H1 (cell line): ENCODE measurements at regions not wholly inside any gene's neighbourhood (a gene's known extent, or its start where the extent isn't known, plus 50 kb on each side); places are given as distances from the start of the nearest gene placed in this dataset.

Source experiments
- CTCF ChIA-PET: fragments of 300-600 bp; sonication (Branson Sonifier 250); formaldehyde crosslinking; loops from one replicate; lab custom pipeline; 2021; ENCODE audit not compliant: partially characterized antibody; lab: Charles Lee
- POLR2A ChIA-PET: fragments of 300-600 bp; sonication (Branson Sonifier 250); formaldehyde crosslinking; loops from one replicate; lab custom pipeline; 2021; ENCODE audit warnings: inconsistent platforms; ENCODE audit not compliant: partially characterized antibody; lab: Charles Lee
- DNase-seq, 2 experiments: peaks; one replicate each; pipeline versions ENCODE4 v3.0.0 to v3.0.0-alpha.2; 2010 to 2022; ENCODE audit warnings: low spot score in 2 of 2, low read depth in 1 of 2, mixed read lengths in 1 of 2
- FAIRE-seq: peaks from 2 replicates; lab custom pipeline; 2011; peaks lifted over from hg19 to GRCh38; lab: Jason Lieb, UNC
- H2AFZ ChIP-seq: 2 replicates; pipeline ENCODE4 v1.8.1; 2012; ENCODE audit warnings: low read length, inconsistent platforms
- H2AK5ac ChIP-seq: 2 replicates; pipeline ENCODE4 v1.6.1; 2013; ENCODE audit warnings: low read depth, low read length
- H2BK120ac ChIP-seq: replicated peaks from 2 replicates; pipeline ENCODE3; 2013; ENCODE audit warnings: low read depth, low read length, inconsistent platforms
- H2BK12ac ChIP-seq: 2 replicates; pipeline ENCODE4 v1.6.1; 2013; ENCODE audit warnings: low read depth, low read length
- H2BK15ac ChIP-seq: 2 replicates; pipeline ENCODE4 v1.6.1; 2013; ENCODE audit warnings: low read length
- H2BK20ac ChIP-seq: 2 replicates; pipeline ENCODE4 v1.6.1; 2013; ENCODE audit warnings: low read length
- H2BK5ac ChIP-seq: 2 replicates; pipeline ENCODE4 v1.6.1; 2013; ENCODE audit warnings: low read depth, low read length
- H3K14ac ChIP-seq: 2 replicates; pipeline ENCODE4 v1.6.1; 2013; ENCODE audit warnings: inconsistent platforms; ENCODE audit not compliant: insufficient read length
- H3K18ac ChIP-seq: 2 replicates; pipeline ENCODE4 v1.6.1; 2013; ENCODE audit warnings: low read length; ENCODE audit errors: extremely low read depth
- H3K23ac ChIP-seq: 2 replicates; pipeline ENCODE4 v1.6.1; 2013; ENCODE audit warnings: inconsistent platforms; ENCODE audit not compliant: insufficient read length
- H3K23me2 ChIP-seq: 2 replicates; pipeline ENCODE4 v1.6.1; 2013; ENCODE audit warnings: low read depth, low read length
- H3K27ac ChIP-seq: 2 replicates; pipeline ENCODE4 v1.6.1; 2011; ENCODE audit warnings: low read depth, low read length, inconsistent platforms
- H3K27me3 ChIP-seq, 4 experiments: replicated peaks in 1 of 4; 1 replicate in 1 of 4; 2 replicates in 3 of 4; pipeline versions ENCODE4 v1.6.1 to v1.8.1; 2011 to 2013; ENCODE audit warnings: low read length in 3 of 4, mild to moderate bottlenecking in 3 of 4, inconsistent platforms in 2 of 4, mixed read lengths in 2 of 4, moderate library complexity in 1 of 4; ENCODE audit not compliant: control insufficient read depth in 3 of 4, insufficient read depth in 3 of 4; ENCODE audit errors: extremely low read depth in 1 of 4
- H3K36me3 ChIP-seq, 4 experiments: 2 replicates each; pipeline versions ENCODE4 v1.6.1 to v1.8.1; 2011 to 2013; ENCODE audit warnings: mild to moderate bottlenecking in 4 of 4, low read length in 3 of 4, moderate library complexity in 2 of 4, control low read depth in 1 of 4, inconsistent platforms in 1 of 4; ENCODE audit not compliant: insufficient read depth in 4 of 4, control insufficient read depth in 2 of 4
- H3K4ac ChIP-seq: replicated peaks from 2 replicates; pipeline ENCODE3; 2013; ENCODE audit warnings: low read length, low read depth, mixed read lengths, inconsistent platforms; ENCODE audit not compliant: insufficient read length
- H3K4me1 ChIP-seq, 4 experiments: replicated peaks in 1 of 4; 1 replicate in 1 of 4; 2 replicates in 3 of 4; pipeline versions ENCODE4 v1.6.1 to v1.8.1; 2011 to 2013; ENCODE audit warnings: low read length in 3 of 4, inconsistent platforms in 2 of 4, mixed read lengths in 1 of 4; ENCODE audit not compliant: insufficient read depth in 4 of 4, control insufficient read depth in 3 of 4
- H3K4me2 ChIP-seq, 2 experiments: 2 replicates each; pipeline versions ENCODE4 v1.6.1 to v1.8.1; 2011 to 2013; ENCODE audit warnings: low read depth in 2 of 2, low read length in 2 of 2, control low read depth in 1 of 2, inconsistent platforms in 1 of 2, mild to moderate bottlenecking in 1 of 2; ENCODE audit not compliant: insufficient read depth in 1 of 2
- H3K4me3 ChIP-seq, 4 experiments: fragments of 200-600, 300-600 bp in 1 of 4; sonication (generic), shearing (Covaris generic), sonication (Bioruptor Twin) in 1 of 4; 2 replicates each; pipeline versions ENCODE4 v1.5.1 to v1.8.1; 2011 to 2016; ENCODE audit warnings: low read length in 4 of 4, low read depth in 3 of 4, control low read depth in 2 of 4, inconsistent platforms in 2 of 4, mild to moderate bottlenecking in 2 of 4, mixed read lengths in 1 of 4, moderate library complexity in 1 of 4; ENCODE audit not compliant: insufficient read depth in 2 of 4; ENCODE audit errors: extremely low read depth in 1 of 4
- H3K56ac ChIP-seq: replicated peaks from 2 replicates; pipeline ENCODE3; 2013; ENCODE audit warnings: low read depth, mild to moderate bottlenecking, mixed read lengths, low read length, inconsistent platforms; ENCODE audit not compliant: insufficient read length
- H3K79me1 ChIP-seq: 2 replicates; pipeline ENCODE4 v1.6.1; 2013; ENCODE audit warnings: low read depth, low read length, control low read depth
- H3K79me2 ChIP-seq, 2 experiments: 2 replicates each; pipeline versions ENCODE4 v1.6.1 to v1.8.1; 2012 to 2013; ENCODE audit warnings: low read length in 2 of 2, mild to moderate bottlenecking in 2 of 2, inconsistent platforms in 1 of 2; ENCODE audit not compliant: insufficient read depth in 2 of 2, control insufficient read depth in 1 of 2
- H3K9ac ChIP-seq, 4 experiments: replicated peaks in 1 of 4; 1 replicate in 1 of 4; 2 replicates in 3 of 4; pipeline versions ENCODE4 v1.6.1 to v1.8.1; 2011 to 2013; ENCODE audit warnings: low read depth in 3 of 4, low read length in 3 of 4, control low read depth in 2 of 4, mild to moderate bottlenecking in 2 of 4, moderate library complexity in 2 of 4, inconsistent platforms in 1 of 4; ENCODE audit errors: extremely low read depth in 1 of 4
- H3K9me3 ChIP-seq, 2 experiments: 2 replicates each; pipeline versions ENCODE4 v1.6.1 to v1.8.1; 2012 to 2013; ENCODE audit warnings: mild to moderate bottlenecking in 2 of 2, moderate library complexity in 2 of 2, control low read depth in 1 of 2, inconsistent platforms in 1 of 2, low read depth in 1 of 2, low read length in 1 of 2, mixed read lengths in 1 of 2; ENCODE audit not compliant: insufficient read depth in 2 of 2
- H4K20me1 ChIP-seq, 2 experiments: replicated peaks in 1 of 2; 2 replicates each; pipeline versions ENCODE3 to v1.8.1; 2011 to 2013; ENCODE audit warnings: inconsistent platforms in 2 of 2, low read length in 2 of 2, mild to moderate bottlenecking in 1 of 2; ENCODE audit not compliant: insufficient read depth in 2 of 2, control insufficient read depth in 1 of 2
- H4K5ac ChIP-seq: 2 replicates; pipeline ENCODE4 v1.6.1; 2013; ENCODE audit warnings: low read length, low read depth, mixed read lengths, inconsistent platforms; ENCODE audit not compliant: insufficient read length
- H4K8ac ChIP-seq: 2 replicates; pipeline ENCODE4 v1.8.0; 2013; ENCODE audit warnings: mild to moderate bottlenecking, moderate library complexity, low read length, inconsistent platforms; ENCODE audit not compliant: insufficient read depth; ENCODE audit errors: extremely low read depth
- H4K91ac ChIP-seq: replicated peaks from 2 replicates; pipeline ENCODE3; 2013; ENCODE audit warnings: low read length, mixed read lengths, inconsistent platforms; ENCODE audit not compliant: insufficient read length
- CBX5 ChIP-seq: fragments of 300-800, 300-1000 bp; sonication (generic); IDR thresholded peaks from 2 replicates; pipeline ENCODE4 v1.7.1; 2016; ENCODE audit warnings: antibody characterized with exemption, low read length, low read depth
- CHD1 ChIP-seq: IDR thresholded peaks from 2 replicates; pipeline ENCODE4 v1.6.1; 2012; ENCODE audit warnings: low read depth, low read length, improper control_type of control experiment
- GABPA ChIP-seq: IDR thresholded peaks from 2 replicates; pipeline ENCODE4 v1.6.1; 2011; ENCODE audit warnings: mild to moderate bottlenecking, low read length, moderate library complexity, borderline replicate concordance; ENCODE audit not compliant: insufficient read depth
- HDAC6 ChIP-seq: IDR thresholded peaks from one replicate; pipeline ENCODE4 v1.7.1; 2012; ENCODE audit warnings: low read depth, mild to moderate bottlenecking, inconsistent platforms, low read length, moderate library complexity
- KDM4A ChIP-seq: IDR thresholded peaks from one replicate; pipeline ENCODE4 v1.7.1; 2012; ENCODE audit warnings: low read depth, mild to moderate bottlenecking, moderate library complexity, low read length, inconsistent platforms; ENCODE audit not compliant: severe bottlenecking
- SAP30 ChIP-seq: fragments of 300-600 bp; sonication (generic); IDR thresholded peaks from 2 replicates; pipeline ENCODE4 v1.7.1; 2012; ENCODE audit warnings: low read length, moderate library complexity, mild to moderate bottlenecking, inconsistent platforms; ENCODE audit not compliant: insufficient read depth, insufficient replicate concordance
- SIX5 ChIP-seq: IDR thresholded peaks from 2 replicates; pipeline ENCODE4 v1.6.1; 2011; ENCODE audit warnings: mild to moderate bottlenecking, low read depth, low read length
- SP1 ChIP-seq: IDR thresholded peaks from 2 replicates; pipeline ENCODE4 v1.6.1; 2011; ENCODE audit warnings: low read depth, low read length
- SP4 ChIP-seq: IDR thresholded peaks from 2 replicates; pipeline ENCODE4 v1.6.1; 2012; ENCODE audit warnings: low read length, inconsistent platforms
- WGBS, 2 experiments: shearing (Covaris generic) in 1 of 2; methylation state at CpG; one replicate each; pipeline versions ENCODE4 v1.1.6 to v1.1.7; 2013 to 2015; ENCODE audit warnings: low lambda C conversion rate in 2 of 2, mixed read lengths in 2 of 2, inconsistent platforms in 1 of 2, low coverage in 1 of 2, missing lambda C conversion rate in 1 of 2; ENCODE audit not compliant: insufficient replicate concordance in 2 of 2, insufficient coverage in 1 of 2, insufficient read length in 1 of 2; ENCODE audit errors: extremely low coverage in 1 of 2, missing lambda C conversion rate in 1 of 2; 5-methylcytosine and 5-hydroxymethylcytosine counted together
- TF ChIP-seq, protein P1 (sequence below): IDR thresholded peaks from 2 replicates; pipeline ENCODE4 v1.6.1; 2012; ENCODE audit warnings: low read length, inconsistent platforms

DNA sequence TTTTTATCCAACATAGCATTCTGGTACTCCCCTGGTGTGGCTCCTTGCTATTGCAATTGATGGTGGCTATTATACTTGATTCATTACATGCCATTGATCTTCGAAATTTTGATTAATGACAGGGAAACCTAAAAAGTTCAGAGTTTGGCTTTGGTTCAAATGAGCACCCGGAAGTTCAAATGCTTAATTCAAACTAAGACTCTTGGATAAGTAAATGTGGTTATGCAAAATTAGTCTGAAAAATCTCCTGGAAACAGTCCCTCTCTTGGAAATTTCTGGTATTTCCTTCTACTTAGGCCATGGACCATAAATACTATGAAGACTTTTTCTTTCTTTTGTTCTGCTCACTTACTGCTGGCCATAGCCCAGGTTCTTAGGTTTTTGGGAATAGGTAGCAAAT, 65.3 kb upstream of the SMIM21 start:
- no peak overlapping the region for H3K4me3 ChIP-seq
- no peak overlapping the region for H3K9ac ChIP-seq
- no peaks in the 10 kb centered on the region for H3K9me3 ChIP-seq
- no peak overlapping the region for H3K27ac ChIP-seq
- H2BK15ac ChIP-seq: no peak overlapping the region
- H2BK5ac ChIP-seq: no peak overlapping the region
- no peaks in the 10 kb centered on the region for H3K79me2 ChIP-seq
- CTCF ChIA-PET: no interaction called here
- no peaks in the 10 kb centered on the region for H3K23me2 ChIP-seq
- peaks cover 0 to 3% (median 0%) of the 10 kb centered on the region in 4 experiments; a peak in 1 of 7 replicates for H3K4me1 ChIP-seq
- WGBS, 2 experiments: 91% methylated on average over 2 of the region's 2 CpGs; no CpG with 5 or more reads in 1 of the 2 experiments
- no peak overlapping the region for H4K91ac ChIP-seq
- no peak overlapping the region for H2BK20ac ChIP-seq
- no peak overlapping the region for H2AK5ac ChIP-seq
- H4K5ac ChIP-seq: no peak overlapping the region
- H2BK12ac ChIP-seq: no peak overlapping the region
- POLR2A ChIA-PET: no interaction called here
- no peaks in the 10 kb centered on the region for H3K79me1 ChIP-seq
- H3K18ac ChIP-seq: no peak overlapping the region
- no peak overlapping the region for H3K4me2 ChIP-seq
- H3K23ac ChIP-seq: no peak overlapping the region
- no peaks in the 10 kb centered on the region for H3K27me3 ChIP-seq
- H3K56ac ChIP-seq: no peak overlapping the region
- H3K36me3 ChIP-seq: no peaks in the 10 kb centered on the region; a peak in 1 of 8 replicates
- no peak overlapping the region for H3K4ac ChIP-seq
- no peaks in the 10 kb centered on the region for H4K20me1 ChIP-seq
- DNase-seq: no peak
- no peak overlapping the region for H4K8ac ChIP-seq
- H3K14ac ChIP-seq: no peak overlapping the region
- no peak for FAIRE-seq
- no peak overlapping the region for H2AFZ ChIP-seq
- no peak overlapping the region for H2BK120ac ChIP-seq
- TF ChIP-seq KDM4A (no peak), SIX5 (no peak), SP4 (no peak), CHD1 (no peak), GABPA (no peak), SP1 (no peak), HDAC6 (no peak), SAP30 (no peak), CBX5 (no peak)
- TF ChIP-seq, protein P1, sequence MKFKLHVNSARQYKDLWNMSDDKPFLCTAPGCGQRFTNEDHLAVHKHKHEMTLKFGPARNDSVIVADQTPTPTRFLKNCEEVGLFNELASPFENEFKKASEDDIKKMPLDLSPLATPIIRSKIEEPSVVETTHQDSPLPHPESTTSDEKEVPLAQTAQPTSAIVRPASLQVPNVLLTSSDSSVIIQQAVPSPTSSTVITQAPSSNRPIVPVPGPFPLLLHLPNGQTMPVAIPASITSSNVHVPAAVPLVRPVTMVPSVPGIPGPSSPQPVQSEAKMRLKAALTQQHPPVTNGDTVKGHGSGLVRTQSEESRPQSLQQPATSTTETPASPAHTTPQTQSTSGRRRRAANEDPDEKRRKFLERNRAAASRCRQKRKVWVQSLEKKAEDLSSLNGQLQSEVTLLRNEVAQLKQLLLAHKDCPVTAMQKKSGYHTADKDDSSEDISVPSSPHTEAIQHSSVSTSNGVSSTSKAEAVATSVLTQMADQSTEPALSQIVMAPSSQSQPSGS: no peak
